Activated T-cell treated with anti-CD3 and anti-CD28 coated beads, Interleukin-2, amount 50 U/mL, for 72 hours (primary cell): ENCODE measurements at regions not wholly inside any gene's neighbourhood (a gene's known extent, or its start where the extent isn't known, plus 50 kb on each side); places are given as distances from the start of the nearest gene placed in this dataset.

ENCODE experiments used
- ATAC-seq, 2 donors: fragments of 150-1000 bp; cut with Tn5 transposase; replicated peaks in 1 of 2; 2 replicates each; pipeline ENCODE4 v1.10.0; 2021; ENCODE audit warnings: moderate library complexity in 2 of 2, mild to moderate bottlenecking in 1 of 2
- DNase-seq, 2 donors: peaks; one replicate each; pipeline ENCODE4 v3.0.0; 2021 to 2022; ENCODE audit warnings: mixed read lengths in 1 of 2
- H3K27ac Mint-ChIP-seq: one replicate; pipeline ENCODE4 v1.8.0; 2022; ENCODE audit warnings: mild to moderate bottlenecking, moderate library complexity, mixed read lengths
- H3K27me3 Mint-ChIP-seq: one replicate; pipeline ENCODE4 v1.8.0; 2022; ENCODE audit warnings: low read depth, mixed read lengths
- H3K36me3 Mint-ChIP-seq, 2 donors: one replicate each; pipeline ENCODE4 v1.8.0; 2022; ENCODE audit warnings: mixed read lengths in 2 of 2, mild to moderate bottlenecking in 1 of 2; ENCODE audit not compliant: insufficient read depth in 2 of 2
- H3K4me1 Mint-ChIP-seq: one replicate; pipeline ENCODE4 v1.8.0; 2022; ENCODE audit warnings: low read depth, mixed read lengths
- H3K4me3 Mint-ChIP-seq, 2 donors: one replicate each; pipeline ENCODE4 v1.8.0; 2022; ENCODE audit warnings: mild to moderate bottlenecking in 2 of 2, mixed read lengths in 2 of 2, moderate library complexity in 2 of 2
- H3K9me3 Mint-ChIP-seq, 2 donors: one replicate each; pipeline ENCODE4 v1.8.0; 2022; ENCODE audit warnings: mixed read lengths in 2 of 2

DNA sequence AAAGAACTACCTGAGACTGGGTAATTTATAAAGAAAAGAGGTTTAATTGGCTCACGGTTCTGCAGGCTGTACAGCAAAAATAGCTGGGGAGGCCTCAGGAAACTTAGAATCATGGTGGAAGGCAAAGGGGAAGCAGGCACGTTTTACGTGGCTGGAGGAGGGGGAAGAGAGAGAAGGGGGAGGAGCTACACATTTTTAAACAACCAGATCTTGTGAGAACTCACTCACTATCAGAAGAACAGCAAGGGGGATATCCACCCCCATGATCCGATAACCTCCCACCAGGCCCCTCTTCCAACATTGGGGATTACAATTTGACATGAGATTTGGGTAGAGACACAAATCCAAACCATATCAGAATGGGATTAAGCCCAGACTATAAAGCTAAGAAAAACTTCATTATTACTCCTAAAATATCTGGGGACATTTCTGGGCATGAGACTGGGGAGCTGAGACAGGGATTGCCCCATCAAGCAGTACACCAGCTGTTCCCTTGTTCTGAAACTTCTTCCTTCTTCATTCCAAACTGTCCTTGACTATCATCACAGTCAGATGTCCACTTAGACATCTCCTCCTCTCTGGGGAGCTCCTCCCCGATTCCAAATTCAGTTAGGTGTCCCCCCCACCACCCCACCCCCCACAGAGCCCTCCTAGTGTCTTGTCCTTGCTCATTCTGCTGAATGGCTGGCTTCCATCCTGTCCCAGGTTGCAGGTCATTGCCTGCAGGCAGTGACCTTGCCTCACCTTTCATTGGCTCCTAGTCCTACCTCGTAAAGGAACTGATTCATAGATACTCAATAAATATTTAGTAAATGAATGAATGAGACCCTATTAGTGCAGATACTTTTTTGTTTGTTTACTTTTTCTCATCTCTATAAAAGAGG lies 132.6 kb downstream of the EVX1 start:
- no peak for DNase-seq
- peaks cover 27% of the 10 kb centered on the region for H3K27me3 Mint-ChIP-seq
- no peak overlapping the region for H3K27ac Mint-ChIP-seq
- H3K4me3 Mint-ChIP-seq, result no peak overlapping the region
- H3K4me1 Mint-ChIP-seq, result no peaks in the 10 kb centered on the region
- H3K9me3 Mint-ChIP-seq, result no peaks in the 10 kb centered on the region
- H3K36me3 Mint-ChIP-seq, result no peaks in the 10 kb centered on the region
- ATAC-seq, result no peak

DNA sequence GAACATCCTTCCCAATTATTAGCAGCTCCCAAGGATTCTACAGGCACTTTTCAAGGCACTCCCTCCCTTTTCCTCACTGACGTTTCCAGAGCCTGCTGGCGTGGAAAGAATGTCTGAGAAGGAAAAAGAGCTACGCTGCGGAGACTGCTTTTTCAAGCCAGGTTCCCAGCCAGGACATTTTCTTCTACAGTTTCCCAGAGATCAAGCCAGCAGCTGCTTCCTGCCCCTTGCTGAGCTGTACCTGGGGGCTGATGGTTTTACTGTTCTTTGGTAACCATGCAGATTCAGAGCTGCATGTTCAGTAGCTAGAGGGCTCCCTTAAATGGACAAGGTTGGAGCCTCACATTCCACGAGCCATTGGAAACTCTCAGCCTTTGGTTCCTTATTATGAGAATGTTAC lies 133.4 kb downstream of the EVX1 start:
- Mint-ChIP-seq H3K27ac (no peak overlapping the region), H3K4me3 (no peak overlapping the region), H3K27me3 (peaks cover 27% of the 10 kb centered on the region), H3K36me3 (no peaks in the 10 kb centered on the region), H3K9me3 (no peaks in the 10 kb centered on the region), H3K4me1 (no peaks in the 10 kb centered on the region)
- ATAC-seq (no peak), DNase-seq (no peak)

- Mint-ChIP-seq H3K27ac (no peak overlapping the region), H3K4me1 (no peaks in the 10 kb centered on the region), H3K4me3 (no peak overlapping the region), H3K9me3 (no peaks in the 10 kb centered on the region), H3K27me3 (peaks cover 27% of the 10 kb centered on the region), H3K36me3 (no peaks in the 10 kb centered on the region)
- no peak for DNase-seq
- ATAC-seq, result no peak
Observed at GRCh38 chr7:27377988-27378387, 135.4 kb downstream of the EVX1 start.

- H3K4me1 Mint-ChIP-seq, result no peaks in the 10 kb centered on the region
- no peak for ATAC-seq
- no peak overlapping the region for H3K27ac Mint-ChIP-seq
- H3K27me3 Mint-ChIP-seq, result peaks cover 20% of the 10 kb centered on the region
- no peaks in the 10 kb centered on the region for H3K9me3 Mint-ChIP-seq
- no peak for DNase-seq
- H3K4me3 Mint-ChIP-seq, result no peak overlapping the region
- no peaks in the 10 kb centered on the region for H3K36me3 Mint-ChIP-seq
Observed at GRCh38 chr7:27382307-27382706, 139.7 kb downstream of the EVX1 start.

DNA sequence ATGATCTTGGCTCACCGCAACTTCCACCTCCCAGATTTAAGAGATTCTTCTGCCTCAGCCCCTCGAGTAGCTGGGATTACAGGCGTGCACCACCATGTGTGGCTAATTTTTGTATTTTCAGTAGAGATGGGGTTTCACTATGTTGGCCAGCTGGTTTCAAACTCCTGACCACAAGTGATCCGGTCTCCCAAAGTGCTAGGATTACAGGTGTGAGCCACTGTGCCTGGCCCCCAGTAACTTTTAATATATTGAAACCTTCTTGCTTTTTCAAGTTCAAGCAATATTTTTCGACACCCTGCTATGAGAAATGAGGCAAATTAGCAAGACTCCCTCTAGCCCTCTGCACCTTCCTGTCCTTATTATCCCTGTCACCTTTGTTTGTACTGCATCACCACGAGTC lies 144.0 kb downstream of the EVX1 start:
- H3K27ac Mint-ChIP-seq, result no peak overlapping the region
- DNase-seq (no peak), ATAC-seq (no peak)
- no peaks in the 10 kb centered on the region for H3K4me1 Mint-ChIP-seq
- H3K27me3 Mint-ChIP-seq, result peaks cover 34% of the 10 kb centered on the region
- H3K36me3 Mint-ChIP-seq, result no peaks in the 10 kb centered on the region
- H3K4me3 Mint-ChIP-seq, result no peak overlapping the region
- H3K9me3 Mint-ChIP-seq, result no peaks in the 10 kb centered on the region

- DNase-seq (no peak), ATAC-seq (no peak)
- peaks cover 37% of the 10 kb centered on the region for H3K27me3 Mint-ChIP-seq
- H3K27ac Mint-ChIP-seq, result no peak overlapping the region
- no peak overlapping the region for H3K4me3 Mint-ChIP-seq
- H3K36me3 Mint-ChIP-seq, result no peaks in the 10 kb centered on the region
- no peaks in the 10 kb centered on the region for H3K4me1 Mint-ChIP-seq
- H3K9me3 Mint-ChIP-seq, result no peaks in the 10 kb centered on the region
Observed at GRCh38 chr7:27387864-27388263, 145.3 kb downstream of the EVX1 start.

DNA sequence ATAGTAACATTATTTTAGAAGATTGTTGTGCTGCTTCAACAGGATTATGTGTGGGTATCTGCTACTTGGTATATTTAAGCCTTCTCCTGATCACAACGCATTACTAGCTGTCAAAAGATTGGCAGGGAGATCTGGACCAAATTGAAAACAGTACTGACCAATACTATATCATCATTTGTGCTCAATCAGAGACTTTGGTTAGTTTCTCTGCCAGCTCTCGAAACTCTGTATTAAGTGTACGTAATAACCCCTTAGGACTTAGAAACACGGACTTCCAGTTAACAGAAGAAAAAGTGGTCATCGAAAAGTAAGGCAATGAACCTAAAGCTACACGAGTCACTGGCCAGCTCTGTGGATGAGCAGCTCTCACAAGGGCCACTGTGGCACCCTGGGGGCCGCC lies 146.0 kb downstream of the EVX1 start:
- Mint-ChIP-seq H3K4me3 (no peak overlapping the region), H3K27ac (no peak overlapping the region), H3K27me3 (peaks cover 41% of the 10 kb centered on the region), H3K4me1 (no peaks in the 10 kb centered on the region), H3K36me3 (no peaks in the 10 kb centered on the region), H3K9me3 (no peaks in the 10 kb centered on the region)
- no peak for ATAC-seq
- DNase-seq, result no peak

GRCh38 chr7:27389496-27389895 lies 146.9 kb downstream of the EVX1 start:
- H3K36me3 Mint-ChIP-seq, result no peaks in the 10 kb centered on the region
- H3K4me3 Mint-ChIP-seq, result no peak overlapping the region
- no peaks in the 10 kb centered on the region for H3K4me1 Mint-ChIP-seq
- ATAC-seq, result no peak
- peaks cover 50% of the 10 kb centered on the region for H3K27me3 Mint-ChIP-seq
- no peak overlapping the region for H3K27ac Mint-ChIP-seq
- peaks cover 0 to 4% of the 10 kb centered on the region in 2 donors for H3K9me3 Mint-ChIP-seq
- no peak for DNase-seq

GRCh38 chr7:27392477-27392876 lies 149.9 kb downstream of the EVX1 start:
- peaks cover 0 to 4% of the 10 kb centered on the region in 2 donors for H3K9me3 Mint-ChIP-seq
- H3K27me3 Mint-ChIP-seq, result peaks cover 56% of the 10 kb centered on the region
- no peak for DNase-seq
- no peak overlapping the region for H3K27ac Mint-ChIP-seq
- no peak for ATAC-seq
- no peaks in the 10 kb centered on the region for H3K4me1 Mint-ChIP-seq
- H3K36me3 Mint-ChIP-seq, result no peaks in the 10 kb centered on the region
- H3K4me3 Mint-ChIP-seq, result no peak overlapping the region

DNA sequence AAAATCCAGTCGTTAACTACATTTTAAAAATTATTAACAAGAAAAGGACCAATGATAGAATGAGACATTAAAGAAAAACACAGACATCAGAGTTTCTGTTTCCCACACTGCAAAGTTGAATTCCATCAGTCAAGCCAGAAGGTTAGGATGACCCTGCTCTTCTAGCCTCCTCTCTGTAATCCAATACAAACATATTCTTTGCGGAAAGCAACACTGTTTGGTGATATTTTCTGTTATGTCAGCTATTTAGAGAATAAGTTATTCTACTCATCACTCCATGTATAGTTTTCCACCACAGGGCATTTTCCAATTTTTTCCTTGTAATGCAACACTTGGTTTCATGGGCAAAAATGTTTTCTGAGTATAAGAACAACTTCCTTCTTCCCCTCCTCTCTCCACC lies 152.3 kb downstream of the EVX1 start:
- H3K27me3 Mint-ChIP-seq, result peaks cover 42% of the 10 kb centered on the region
- no peak overlapping the region for H3K4me3 Mint-ChIP-seq
- DNase-seq (no peak), ATAC-seq (no peak)
- H3K4me1 Mint-ChIP-seq, result no peaks in the 10 kb centered on the region
- H3K36me3 Mint-ChIP-seq, result no peaks in the 10 kb centered on the region
- no peak overlapping the region for H3K27ac Mint-ChIP-seq
- peaks cover 0 to 4% of the 10 kb centered on the region in 2 donors for H3K9me3 Mint-ChIP-seq

DNA sequence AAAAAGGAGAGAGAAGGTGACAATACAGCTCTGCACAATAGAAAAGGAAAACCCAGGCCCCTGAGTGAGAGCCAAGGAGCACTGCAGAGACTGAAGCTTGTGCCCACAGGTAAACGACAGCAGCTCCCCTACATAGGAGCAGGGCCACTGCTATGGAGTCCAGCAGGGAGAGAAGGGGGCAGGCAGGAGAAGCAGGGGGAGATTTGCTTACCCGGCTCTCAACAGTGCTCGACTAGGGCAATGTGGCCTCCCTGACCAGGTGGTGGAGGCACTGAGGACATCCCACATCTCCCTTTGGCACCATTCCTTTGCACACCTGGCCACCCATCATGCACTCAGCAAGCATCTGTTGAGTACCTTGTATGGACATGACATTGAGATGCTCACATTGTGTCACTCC lies 153.0 kb downstream of the EVX1 start:
- DNase-seq (no peak), ATAC-seq (no peak)
- peaks cover 0 to 4% of the 10 kb centered on the region in 2 donors for H3K9me3 Mint-ChIP-seq
- H3K27ac Mint-ChIP-seq, result no peak overlapping the region
- H3K36me3 Mint-ChIP-seq, result no peaks in the 10 kb centered on the region
- H3K27me3 Mint-ChIP-seq, result peaks cover 38% of the 10 kb centered on the region
- no peaks in the 10 kb centered on the region for H3K4me1 Mint-ChIP-seq
- no peak overlapping the region for H3K4me3 Mint-ChIP-seq

- H3K27ac Mint-ChIP-seq, result no peak overlapping the region
Observed at GRCh38 chr7:27397503-27397902, 154.9 kb downstream of the EVX1 start.

DNA sequence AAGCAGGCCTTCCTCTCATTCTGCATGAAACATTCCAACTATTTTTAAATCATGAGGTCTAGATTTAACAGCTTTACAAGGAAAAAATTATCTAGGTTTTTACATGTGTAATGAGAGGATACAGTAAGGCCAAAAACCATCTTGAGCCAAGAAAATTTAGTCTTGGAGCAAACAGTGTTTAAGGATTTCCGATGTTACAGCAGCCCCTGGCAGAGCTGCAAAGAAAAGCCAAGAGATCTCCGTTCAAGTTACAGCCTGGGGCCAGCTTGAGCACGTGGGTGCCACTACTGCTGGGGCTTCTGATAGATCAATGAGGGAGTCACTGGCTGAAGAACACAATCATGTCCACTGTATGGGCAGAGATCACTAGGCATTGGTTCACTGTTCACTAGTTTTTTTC lies 156.2 kb downstream of the EVX1 start:
- Mint-ChIP-seq H3K36me3 (peaks cover 0 to 2% of the 10 kb centered on the region in 2 donors), H3K27me3 (peaks cover 18% of the 10 kb centered on the region), H3K4me1 (no peaks in the 10 kb centered on the region), H3K9me3 (peaks cover 3 to 6% of the 10 kb centered on the region in 2 donors), H3K27ac (no peak overlapping the region), H3K4me3 (no peak overlapping the region)
- DNase-seq (no peak), ATAC-seq (no peak)

More at GRCh38 chr7:27397503-27397902, 154.9 kb downstream of the EVX1 start:
- Mint-ChIP-seq H3K9me3 (peaks cover 4 to 6% of the 10 kb centered on the region in 2 donors), H3K4me1 (no peaks in the 10 kb centered on the region), H3K27me3 (peaks cover 24% of the 10 kb centered on the region), H3K36me3 (peaks cover 0 to 2% of the 10 kb centered on the region in 2 donors), H3K4me3 (no peak overlapping the region)
- DNase-seq, result no peak
- ATAC-seq, result no peak
